BJ (cell line): ENCODE measurements at regions not wholly inside any gene's neighbourhood (a gene's known extent, or its start where the extent isn't known, plus 50 kb on each side); places are given as distances from the start of the nearest gene placed in this dataset.

ENCODE experiments used
- CTCF ChIA-PET: fragments of 350-600 bp; formaldehyde crosslinking; extraction: SDS; loops from one replicate; lab custom pipeline; 2021; ENCODE audit warnings: antibody characterized with exemption, inconsistent platforms; lab: Yijun Ruan, JAX
- POLR2A ChIA-PET: fragments of 300-600 bp; sonication (Branson Sonifier 250); formaldehyde crosslinking; extraction: SDS; loops from one replicate; lab custom pipeline; 2021; ENCODE audit warnings: antibody characterized with exemption; lab: Charles Lee
- DNase-seq: peaks from one replicate; pipeline ENCODE4 v3.0.0-alpha.2; 2011; ENCODE audit warnings: low read depth
- H3K27me3 ChIP-seq: 2 replicates; pipeline ENCODE4 v1.6.0; 2011; ENCODE audit warnings: low read length; ENCODE audit not compliant: control insufficient read depth, insufficient read depth
- H3K36me3 ChIP-seq: 2 replicates; pipeline ENCODE4 v1.5.1; 2011; ENCODE audit warnings: low read length; ENCODE audit not compliant: control insufficient read depth, insufficient read depth
- H3K4me3 ChIP-seq: 2 replicates; pipeline ENCODE4 v1.5.1; 2011; ENCODE audit warnings: low read depth, mild to moderate bottlenecking, control low read depth, low read length
- TF ChIP-seq, protein P1 (sequence below): IDR thresholded peaks from 2 replicates; pipeline ENCODE4 v1.5.1; 2011; ENCODE audit warnings: low read depth, mild to moderate bottlenecking, control low read depth, inconsistent platforms, low read length, moderate library complexity; ENCODE audit not compliant: insufficient read depth

DNA sequence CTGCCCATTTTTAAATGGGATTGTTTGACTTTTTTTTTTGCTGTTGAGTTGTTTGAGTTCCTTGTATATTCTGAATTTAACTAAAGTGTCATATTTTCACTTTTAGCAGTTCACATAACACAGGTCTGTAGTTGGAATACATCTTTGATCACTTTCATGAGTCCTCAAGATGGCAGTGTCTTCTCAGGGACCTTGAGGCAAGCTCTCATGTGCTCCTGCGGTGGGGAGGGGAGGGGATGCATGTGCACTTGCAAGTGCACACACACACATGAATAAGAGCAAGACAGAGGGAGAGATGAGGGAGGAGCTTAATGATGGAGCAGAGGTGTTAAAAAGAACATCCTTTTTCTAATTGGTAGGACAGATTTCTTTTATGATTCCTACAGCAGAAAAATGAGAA, 291.4 kb upstream of the OR4E1 start:
- DNase-seq = no peak
- POLR2A ChIA-PET = no interaction called here
- Histone ChIP-seq H3K4me3 (no peak overlapping the region), H3K27me3 (no peaks in the 10 kb centered on the region), H3K36me3 (no peaks in the 10 kb centered on the region)
- CTCF ChIA-PET = no interaction called here
- TF ChIP-seq, protein P1, sequence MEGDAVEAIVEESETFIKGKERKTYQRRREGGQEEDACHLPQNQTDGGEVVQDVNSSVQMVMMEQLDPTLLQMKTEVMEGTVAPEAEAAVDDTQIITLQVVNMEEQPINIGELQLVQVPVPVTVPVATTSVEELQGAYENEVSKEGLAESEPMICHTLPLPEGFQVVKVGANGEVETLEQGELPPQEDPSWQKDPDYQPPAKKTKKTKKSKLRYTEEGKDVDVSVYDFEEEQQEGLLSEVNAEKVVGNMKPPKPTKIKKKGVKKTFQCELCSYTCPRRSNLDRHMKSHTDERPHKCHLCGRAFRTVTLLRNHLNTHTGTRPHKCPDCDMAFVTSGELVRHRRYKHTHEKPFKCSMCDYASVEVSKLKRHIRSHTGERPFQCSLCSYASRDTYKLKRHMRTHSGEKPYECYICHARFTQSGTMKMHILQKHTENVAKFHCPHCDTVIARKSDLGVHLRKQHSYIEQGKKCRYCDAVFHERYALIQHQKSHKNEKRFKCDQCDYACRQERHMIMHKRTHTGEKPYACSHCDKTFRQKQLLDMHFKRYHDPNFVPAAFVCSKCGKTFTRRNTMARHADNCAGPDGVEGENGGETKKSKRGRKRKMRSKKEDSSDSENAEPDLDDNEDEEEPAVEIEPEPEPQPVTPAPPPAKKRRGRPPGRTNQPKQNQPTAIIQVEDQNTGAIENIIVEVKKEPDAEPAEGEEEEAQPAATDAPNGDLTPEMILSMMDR = no peak

DNA sequence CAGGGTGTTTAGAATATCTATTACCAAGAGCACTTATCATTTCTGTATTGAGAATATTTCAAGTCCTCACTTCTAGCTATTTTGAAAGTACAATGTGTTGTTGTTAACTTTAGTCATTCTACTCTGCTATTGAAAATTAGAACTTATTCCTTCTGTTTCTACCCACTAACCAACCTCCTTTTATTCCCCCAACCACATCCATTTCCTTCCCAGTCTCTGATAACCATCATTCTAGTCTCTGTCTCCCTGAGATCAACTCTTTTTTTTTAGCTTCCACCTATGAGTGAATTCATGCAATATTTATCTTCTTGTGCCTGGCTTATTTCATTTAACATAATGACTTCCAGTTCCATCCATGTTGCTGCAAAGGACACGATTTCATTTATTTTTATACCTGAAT, 290.6 kb upstream of the OR4E1 start:
- POLR2A ChIA-PET = no interaction called here
- TF ChIP-seq, protein P1 = no peak
- DNase-seq = no peak
- Histone ChIP-seq H3K36me3 (no peaks in the 10 kb centered on the region), H3K27me3 (no peaks in the 10 kb centered on the region), H3K4me3 (no peak overlapping the region)
- CTCF ChIA-PET = no interaction called here

DNA sequence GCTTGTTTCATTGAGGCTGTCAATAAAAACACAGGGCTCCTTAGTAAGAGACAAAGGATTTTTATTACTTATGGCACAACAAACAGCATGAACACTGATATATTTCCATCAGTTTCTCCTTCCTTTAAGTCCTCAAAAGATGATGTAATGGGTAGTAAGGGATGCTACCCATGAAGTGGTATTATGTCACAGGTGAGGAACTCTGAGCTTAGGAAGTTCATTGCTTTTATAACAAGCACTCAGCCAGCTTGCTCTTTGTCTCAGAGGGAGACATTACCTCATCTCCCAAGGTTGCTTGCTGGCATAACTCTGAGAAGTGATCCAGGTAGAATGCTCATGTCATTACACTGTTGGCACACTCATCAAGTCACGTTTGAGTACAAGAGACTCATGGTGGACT, 287.0 kb upstream of the OR4E1 start:
- TF ChIP-seq, protein P1 = no peak
- H3K36me3 ChIP-seq = no peaks in the 10 kb centered on the region
- ChIA-PET POLR2A (no interaction called here), CTCF (interaction anchor here (0.8 kb wide), 1 partner anchor 9 kb away, joined by 5 read pairs; no protein-coding TSS in a partner anchor)
- no peak for DNase-seq
- H3K4me3 ChIP-seq = no peak overlapping the region
- no peaks in the 10 kb centered on the region for H3K27me3 ChIP-seq

DNA sequence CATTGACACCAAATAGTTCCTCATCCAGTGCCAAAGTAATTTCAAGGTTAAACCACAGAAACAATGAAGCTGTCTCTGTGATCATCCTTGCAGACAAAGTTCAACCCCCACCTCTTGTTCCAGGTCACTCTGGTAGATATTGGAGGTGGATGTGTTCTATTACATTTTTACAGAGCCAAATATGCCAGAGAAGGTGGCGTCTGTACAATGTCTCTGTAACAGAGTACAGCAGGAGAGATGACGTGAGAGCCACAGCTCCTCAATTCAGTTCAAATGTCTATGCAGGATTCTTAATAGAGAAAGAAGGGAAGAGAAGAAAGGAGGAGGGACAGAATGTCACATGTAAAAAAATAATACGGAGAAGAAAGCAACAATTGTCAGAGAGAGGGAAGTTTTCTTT, 268.3 kb upstream of the OR4E1 start:
- H3K36me3 ChIP-seq = no peaks in the 10 kb centered on the region
- CTCF ChIA-PET = interaction anchor here (1.3 kb wide), 1 partner anchor 10 kb away, joined by 3 read pairs; no protein-coding TSS in a partner anchor
- TF ChIP-seq, protein P1 = no peak
- DNase-seq = no peak
- no peaks in the 10 kb centered on the region for H3K27me3 ChIP-seq
- POLR2A ChIA-PET = no interaction called here
- no peak overlapping the region for H3K4me3 ChIP-seq

DNA sequence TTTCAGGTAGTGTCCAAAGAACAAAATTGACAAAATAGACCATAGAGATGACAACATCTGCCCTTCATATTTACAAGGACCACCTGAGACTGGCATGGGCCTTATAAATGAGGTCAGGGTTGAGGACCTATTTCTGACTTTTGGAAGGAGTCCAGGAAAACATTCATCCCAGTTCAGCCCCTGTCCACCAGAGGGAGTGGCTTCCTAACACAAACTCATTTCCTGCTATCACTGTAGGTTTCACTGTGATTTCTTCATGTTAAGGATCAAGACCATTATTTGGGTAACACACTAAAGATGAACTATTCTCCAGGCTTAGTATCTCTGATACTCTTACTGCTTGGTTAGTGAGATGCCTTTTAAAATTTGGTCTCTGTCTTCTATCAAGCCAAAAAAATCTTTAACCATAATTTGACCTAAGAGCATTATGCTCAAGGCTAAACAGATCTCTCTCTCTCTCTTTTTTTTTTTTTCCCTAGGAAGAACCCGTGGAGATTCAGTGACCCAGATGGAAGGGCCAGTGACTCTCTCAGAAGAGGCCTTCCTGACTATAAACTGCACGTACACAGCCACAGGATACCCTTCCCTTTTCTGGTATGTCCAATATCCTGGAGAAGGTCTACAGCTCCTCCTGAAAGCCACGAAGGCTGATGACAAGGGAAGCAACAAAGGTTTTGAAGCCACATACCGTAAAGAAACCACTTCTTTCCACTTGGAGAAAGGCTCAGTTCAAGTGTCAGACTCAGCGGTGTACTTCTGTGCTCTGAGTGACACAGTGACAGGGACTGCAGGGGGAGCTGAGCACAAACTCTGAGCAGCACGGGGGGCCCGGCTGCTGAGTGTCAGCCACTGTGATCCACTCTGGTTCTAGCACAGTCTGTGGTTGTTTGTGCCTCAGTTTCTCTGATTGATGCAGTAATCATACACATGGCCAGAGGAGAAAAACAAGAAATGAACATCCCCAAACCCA, 267.6 kb upstream of the OR4E1 start:
- Histone ChIP-seq H3K27me3 (no peaks in the 10 kb centered on the region), H3K4me3 (no peak overlapping the region), H3K36me3 (no peaks in the 10 kb centered on the region)
- DNase-seq = no peak
- TF ChIP-seq, protein P1 = peak; percentile 20; the same call in 1 of the 2 replicates
- CTCF ChIA-PET = interaction anchor here (1.3 kb wide), 1 partner anchor 11 kb away, joined by 3 read pairs; no protein-coding TSS in a partner anchor
- POLR2A ChIA-PET = no interaction called here
